HG03095 (cell line): ENCODE measurements at regions not wholly inside any gene's neighbourhood (a gene's known extent, or its start where the extent isn't known, plus 50 kb on each side); places are given as distances from the start of the nearest gene placed in this dataset.
"Not testable (repeated sequence)": the region's sequence is repeated elsewhere in the genome, so short reads cannot be mapped to it uniquely, and the experiment has no call there.

Source experiments
- ATAC-seq: cut with Tn5 transposase; IDR thresholded peaks from one replicate; pipeline ENCODE4 v1.9.1; 2021; ENCODE audit warnings: moderate library complexity; ENCODE audit not compliant: unreplicated experiment

GRCh38 chr1:94362466-94363058 is 55.6 kb upstream of the ABCD3 start:
- no peak for ATAC-seq

DNA sequence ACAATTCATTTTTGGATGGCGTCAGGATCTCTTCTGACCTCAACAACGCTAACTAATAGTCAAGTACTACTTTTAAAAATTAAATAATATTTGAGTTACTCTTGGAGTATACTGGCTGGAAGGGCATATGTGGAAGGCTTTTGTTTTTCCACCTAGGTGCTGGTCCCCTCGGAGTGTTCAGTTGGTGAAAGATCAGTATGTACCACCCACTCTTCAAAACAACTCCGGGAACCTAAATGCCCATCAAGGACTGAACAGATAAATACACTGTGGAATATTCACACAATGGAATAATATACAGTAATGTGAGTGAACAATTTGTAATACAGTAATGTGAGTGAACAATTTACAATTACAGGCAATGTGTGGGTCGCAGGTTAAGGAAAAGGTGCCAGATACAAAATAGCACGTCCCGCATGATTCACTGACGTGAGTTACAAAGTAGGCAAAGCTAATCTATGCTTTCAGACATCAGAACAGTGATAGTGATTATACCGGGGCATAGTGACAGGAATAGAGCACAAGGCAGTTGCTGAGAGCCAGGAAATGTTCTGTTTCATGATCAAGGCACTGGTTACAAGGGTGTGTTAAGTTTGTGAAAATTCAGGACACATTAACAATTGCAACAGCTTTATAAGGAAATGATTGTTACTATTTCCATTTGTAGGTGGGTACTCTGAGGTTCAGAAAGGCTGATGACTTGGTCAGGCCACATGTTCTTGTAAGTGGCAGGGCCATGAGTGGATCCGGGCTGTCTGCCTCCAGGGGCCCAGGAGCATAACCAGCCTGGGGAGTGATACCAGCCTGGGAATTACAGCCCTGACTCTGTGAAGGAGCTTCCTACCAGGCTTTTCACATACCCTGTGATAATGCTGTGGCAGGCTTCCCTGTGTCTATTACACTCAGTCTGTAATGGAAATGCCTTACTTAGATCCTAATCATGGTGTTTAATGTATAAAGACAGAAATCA is 59.3 kb upstream of the ABCD3 start:
- ATAC-seq: no peak

DNA sequence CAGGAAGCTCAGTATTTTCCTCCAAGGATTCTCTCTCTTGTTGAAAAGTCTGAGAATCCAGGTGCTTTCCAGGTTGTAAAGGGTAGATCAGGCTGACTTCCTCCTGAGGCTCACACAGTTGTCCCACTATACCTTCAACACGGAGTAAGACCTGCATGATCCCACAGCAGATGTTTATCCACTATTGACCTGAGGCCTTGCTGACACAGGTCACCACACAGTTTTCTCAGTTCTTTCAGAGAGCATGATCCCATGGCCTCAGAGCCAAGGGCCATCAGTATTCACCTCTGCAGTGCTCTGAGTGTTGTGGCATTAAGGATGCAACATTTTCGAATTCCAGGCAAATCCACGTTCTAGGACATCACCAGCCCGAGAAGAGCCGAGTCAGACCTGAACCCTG is 60.5 kb upstream of the ABCD3 start:
- ATAC-seq: no peak

DNA sequence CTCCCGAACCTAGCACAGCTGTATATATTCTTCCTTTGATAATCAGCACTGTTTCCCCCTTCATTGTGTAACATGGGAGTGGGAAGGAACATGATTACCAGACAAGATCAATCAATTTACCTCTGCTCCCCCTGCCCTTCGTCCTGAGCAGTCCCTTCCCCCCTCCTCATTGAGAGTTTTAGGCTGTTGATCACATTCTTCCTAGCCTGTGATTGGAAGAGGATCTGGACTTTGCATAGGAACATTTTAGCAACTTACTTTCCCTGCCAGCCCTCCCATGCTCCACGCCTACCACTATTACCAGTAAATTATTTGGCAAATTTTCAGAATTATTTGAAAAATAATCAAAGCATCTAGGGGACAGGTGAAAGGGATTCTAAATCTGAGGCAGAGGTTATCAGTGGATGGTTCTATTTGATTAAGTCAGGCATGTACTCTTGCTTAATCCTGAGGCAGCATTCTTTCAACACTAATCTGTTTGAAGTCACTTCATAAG is 62.7 kb upstream of the ABCD3 start:
- ATAC-seq: no peak

DNA sequence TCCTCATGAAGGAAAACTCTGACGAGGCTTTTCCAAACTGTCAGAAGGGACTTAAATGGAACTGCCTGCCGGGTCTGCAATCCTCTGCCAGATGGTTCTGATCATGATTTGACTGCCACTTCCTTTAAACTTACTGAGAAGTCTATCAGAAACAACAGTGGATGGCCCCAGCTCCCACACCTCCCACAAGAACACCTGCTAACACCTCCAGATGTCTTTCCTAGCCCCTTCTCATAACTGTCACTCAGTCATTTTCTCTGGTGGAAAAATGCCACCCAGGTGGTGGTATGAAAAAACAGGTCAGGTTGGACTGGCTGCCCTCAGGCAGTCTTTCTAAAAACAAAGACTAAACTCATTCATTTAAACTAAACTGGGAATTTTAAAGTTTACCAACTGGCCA is 66.7 kb upstream of the ABCD3 start:
- ATAC-seq: no peak

GRCh38 chr1:94350350-94350924 is 67.8 kb upstream of the ABCD3 start:
- no peak for ATAC-seq

DNA sequence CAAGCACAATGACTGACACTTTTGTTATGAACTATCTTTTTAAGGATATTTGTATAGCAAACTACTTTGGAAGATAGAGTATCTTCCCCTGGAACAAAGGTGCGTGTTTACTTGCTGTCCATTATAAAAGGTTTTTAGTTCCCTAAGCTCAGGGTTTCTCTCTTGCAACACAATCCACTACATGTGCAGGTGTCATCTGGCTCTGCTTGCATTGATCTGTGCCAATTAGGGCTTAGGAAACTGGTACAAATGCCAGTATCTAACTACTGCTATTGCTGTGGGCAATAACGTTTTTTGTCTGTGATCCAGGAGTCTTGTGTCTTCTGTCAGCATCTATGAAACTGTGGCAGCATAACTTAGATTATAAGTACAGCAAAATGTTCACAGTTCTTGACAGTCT is 68.3 kb upstream of the ABCD3 start:
- ATAC-seq: no peak

- ATAC-seq: not testable (repeated sequence)
Observed at GRCh38 chr1:94348386-94348785, 69.8 kb upstream of the ABCD3 start.

- no peak for ATAC-seq
Observed at GRCh38 chr1:94345148-94345721, 73.0 kb upstream of the ABCD3 start.

- no peak for ATAC-seq
Observed at GRCh38 chr1:94342416-94342815, 75.8 kb upstream of the ABCD3 start.

- no peak for ATAC-seq
Observed at GRCh38 chr1:94339206-94339927, 78.8 kb upstream of the ABCD3 start.

DNA sequence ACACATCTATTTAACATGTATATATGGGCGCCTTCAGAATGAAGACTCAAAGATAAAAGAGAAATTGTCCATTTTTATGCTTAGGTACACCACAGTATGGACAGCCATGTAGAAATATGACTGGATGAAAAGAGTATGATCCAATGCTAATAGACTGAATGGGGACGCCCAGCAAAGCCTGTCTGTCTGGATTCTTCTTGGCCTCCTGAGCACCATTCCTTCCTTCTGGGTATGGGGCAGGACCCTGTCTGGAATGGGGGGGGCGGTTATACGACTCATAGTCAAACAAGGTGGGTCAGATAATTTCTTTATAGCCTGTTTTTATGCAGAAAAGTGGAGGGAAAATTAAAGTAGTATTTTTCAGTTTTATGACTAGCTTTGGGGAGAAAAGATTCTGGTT is 81.2 kb upstream of the ABCD3 start:
- ATAC-seq: no peak

DNA sequence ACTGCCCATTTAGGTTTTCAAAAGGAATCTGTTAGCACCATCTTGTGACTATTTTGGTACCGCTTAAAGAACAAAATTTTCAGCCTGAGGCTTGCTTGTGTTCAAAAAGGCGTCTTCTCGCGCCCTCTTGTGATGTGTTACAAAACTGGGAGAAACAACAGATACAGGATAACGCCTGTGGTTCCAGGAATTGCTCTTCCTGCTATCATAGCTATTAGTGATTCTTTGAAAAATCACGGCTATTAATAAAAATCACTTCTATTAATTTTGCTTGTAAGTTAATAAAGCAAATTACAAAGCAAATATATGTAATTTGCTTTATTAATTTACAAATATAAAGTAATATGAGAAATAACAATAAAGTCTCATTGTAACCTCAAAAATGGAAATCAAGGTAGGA is 82.2 kb upstream of the ABCD3 start:
- no peak for ATAC-seq

GRCh38 chr1:94335447-94335846 is 82.7 kb upstream of the ABCD3 start:
- peak; percentile 44 for ATAC-seq

GRCh38 chr1:94334764-94335163 is 83.4 kb upstream of the ABCD3 start:
- ATAC-seq: peak; percentile 47

- peak; percentile 43 for ATAC-seq
Observed at GRCh38 chr1:94332952-94333351, 85.2 kb upstream of the ABCD3 start.

- no peak for ATAC-seq
Observed at GRCh38 chr1:94332516-94332915, 85.7 kb upstream of the ABCD3 start.

DNA sequence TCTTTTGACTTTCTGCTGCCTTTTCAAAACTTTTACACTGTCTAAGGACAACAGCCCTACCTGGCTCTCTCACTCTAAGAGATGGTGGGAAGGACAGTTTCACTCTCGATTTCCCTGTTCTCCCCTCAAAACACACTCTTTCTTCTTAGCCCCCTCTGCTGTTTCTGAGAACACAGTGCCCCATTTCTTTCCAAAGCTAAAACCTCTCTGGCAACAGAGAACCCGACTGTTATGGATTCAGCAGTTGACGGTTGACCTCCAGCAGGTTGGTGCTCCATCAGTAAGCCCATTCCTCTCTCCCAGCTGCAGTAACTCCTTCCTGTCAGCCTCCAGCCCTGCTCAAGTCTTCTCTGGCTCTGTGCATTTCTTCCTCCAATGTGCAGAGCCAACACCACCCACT is 88.2 kb upstream of the ABCD3 start:
- ATAC-seq: no peak

DNA sequence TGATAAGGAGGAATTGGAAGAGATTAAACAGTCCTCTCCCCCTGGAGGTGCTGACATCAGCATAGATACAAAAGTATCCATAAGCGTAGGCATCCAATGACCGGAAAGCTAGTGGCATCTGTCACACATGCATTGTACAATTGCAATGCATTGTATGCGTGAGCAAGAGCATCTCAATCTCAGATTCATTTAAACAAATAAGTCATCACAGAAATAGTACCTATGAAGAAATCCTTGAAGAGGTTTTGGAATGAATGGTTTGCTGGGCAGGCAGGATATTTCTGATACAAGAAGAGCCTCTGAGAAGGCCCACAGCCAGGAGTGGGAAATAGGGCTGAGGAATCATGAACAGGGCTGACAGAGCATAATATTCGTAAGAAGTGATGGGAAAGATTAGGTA is 88.9 kb upstream of the ABCD3 start:
- ATAC-seq: no peak

DNA sequence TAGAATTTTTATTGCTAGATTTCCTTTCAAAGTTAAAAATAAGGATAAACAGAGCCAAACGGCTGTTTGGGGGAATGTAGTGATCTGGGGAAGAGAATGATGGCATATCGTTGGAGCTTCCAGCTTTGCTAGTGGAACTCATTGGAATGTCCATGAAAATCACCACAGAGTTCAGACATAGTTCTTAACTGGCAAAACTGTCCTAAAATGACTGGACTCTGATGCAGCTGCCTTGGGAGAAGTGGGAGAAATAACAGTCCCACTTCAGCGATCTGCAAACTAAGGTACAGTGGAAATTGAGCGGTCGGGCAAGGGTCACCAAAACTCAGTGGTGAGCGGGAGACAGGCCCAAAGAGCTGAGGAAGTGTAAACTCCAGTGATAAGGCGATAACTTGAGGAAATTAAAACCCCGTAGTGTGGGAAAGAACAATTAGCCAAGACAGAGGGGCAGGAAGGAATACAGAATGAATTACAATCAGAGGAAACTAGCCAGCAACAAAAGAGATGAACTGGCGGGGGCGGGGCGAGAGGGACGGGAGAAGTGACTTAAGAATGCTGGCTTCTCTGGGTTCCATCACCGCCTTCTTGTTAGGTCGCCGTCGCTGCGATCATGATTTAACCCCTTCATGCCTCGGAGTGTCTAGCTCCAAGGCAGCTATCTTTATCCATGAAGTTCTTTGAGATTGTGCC is 89.8 kb upstream of the ARHGAP29 start:
- no peak for ATAC-seq
